Thoracic aorta (tissue), 2 donors: ENCODE measurements at regions not wholly inside any gene's neighbourhood (a gene's known extent, or its start where the extent isn't known, plus 50 kb on each side); places are given as distances from the start of the nearest gene placed in this dataset.

Experiments
- ATAC-seq: fragments of 150-250 bp; one replicate; pipeline ENCODE4 v1.8.0; 2017; ENCODE audit warnings: low read depth; ENCODE audit not compliant: insufficient number of reproducible peaks, low FRiP score
- DNase-seq: peaks from one replicate; pipeline ENCODE4 v3.0.0-alpha.2; 2020; ENCODE audit warnings: low spot score
- H3K27ac ChIP-seq, 2 donors: fragments of 200-600 bp; sonication (generic); 1 replicate in 1 of 2; 2 replicates in 1 of 2; pipeline ENCODE4 v1.5.1; 2016; ENCODE audit warnings: mild to moderate bottlenecking in 2 of 2, moderate library complexity in 2 of 2
- H3K27me3 ChIP-seq: fragments of 200-600 bp; sonication (generic); replicated peaks from 2 replicates; pipeline ENCODE4 v1.6.0; 2016; ENCODE audit warnings: mild to moderate bottlenecking; ENCODE audit not compliant: insufficient read depth
- H3K36me3 ChIP-seq: fragments of 200-600 bp; sonication (generic); one replicate; pipeline ENCODE4 v1.5.1; 2016
- H3K4me1 ChIP-seq, 2 donors: fragments of 200-600 bp; sonication (generic); 1 replicate in 1 of 2; 2 replicates in 1 of 2; pipeline versions ENCODE4 v1.5.1 to v1.6.0; 2016; ENCODE audit warnings: low read depth in 2 of 2, mild to moderate bottlenecking in 1 of 2; ENCODE audit not compliant: control insufficient read depth in 1 of 2
- H3K4me3 ChIP-seq: fragments of 200-600 bp; sonication (generic); 2 replicates; pipeline ENCODE4 v1.5.1; 2016; ENCODE audit warnings: mild to moderate bottlenecking
- H3K9me3 ChIP-seq: fragments of 200-600 bp; sonication (generic); 2 replicates; pipeline ENCODE4 v1.5.1; 2016
- TF ChIP-seq, protein P1 (sequence below): fragments of 200-600 bp; sonication (generic); IDR thresholded peaks from one replicate; pipeline ENCODE4 v1.5.1; 2019; ENCODE audit warnings: antibody characterized with exemption

DNA sequence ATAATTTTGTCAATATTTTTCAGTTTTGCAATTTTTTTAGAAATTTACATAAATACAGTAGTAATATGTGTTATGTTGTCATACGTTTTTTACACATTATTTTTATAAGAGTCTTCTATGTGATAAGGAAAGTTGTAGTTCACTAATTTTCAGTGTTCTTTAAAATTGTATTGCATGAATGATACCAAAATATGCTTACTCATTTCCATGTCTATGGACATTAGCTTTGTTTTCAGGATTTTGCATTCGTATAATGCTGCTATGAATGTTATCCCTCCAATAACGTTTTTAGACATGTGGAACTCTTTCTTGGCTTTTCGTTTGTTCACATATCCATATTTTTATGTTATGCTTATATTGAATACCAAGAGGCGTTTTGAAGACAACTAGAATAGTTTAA lies 260.0 kb downstream of the ARL4A start:
- Histone ChIP-seq H3K36me3 (no peaks in the 10 kb centered on the region), H3K4me1 (peaks cover 0 to 4% of the 10 kb centered on the region in 2 donors), H3K27me3 (no peaks in the 10 kb centered on the region), H3K4me3 (no peak overlapping the region), H3K9me3 (no peaks in the 10 kb centered on the region), H3K27ac (no peak overlapping the region)
- TF ChIP-seq, protein P1, sequence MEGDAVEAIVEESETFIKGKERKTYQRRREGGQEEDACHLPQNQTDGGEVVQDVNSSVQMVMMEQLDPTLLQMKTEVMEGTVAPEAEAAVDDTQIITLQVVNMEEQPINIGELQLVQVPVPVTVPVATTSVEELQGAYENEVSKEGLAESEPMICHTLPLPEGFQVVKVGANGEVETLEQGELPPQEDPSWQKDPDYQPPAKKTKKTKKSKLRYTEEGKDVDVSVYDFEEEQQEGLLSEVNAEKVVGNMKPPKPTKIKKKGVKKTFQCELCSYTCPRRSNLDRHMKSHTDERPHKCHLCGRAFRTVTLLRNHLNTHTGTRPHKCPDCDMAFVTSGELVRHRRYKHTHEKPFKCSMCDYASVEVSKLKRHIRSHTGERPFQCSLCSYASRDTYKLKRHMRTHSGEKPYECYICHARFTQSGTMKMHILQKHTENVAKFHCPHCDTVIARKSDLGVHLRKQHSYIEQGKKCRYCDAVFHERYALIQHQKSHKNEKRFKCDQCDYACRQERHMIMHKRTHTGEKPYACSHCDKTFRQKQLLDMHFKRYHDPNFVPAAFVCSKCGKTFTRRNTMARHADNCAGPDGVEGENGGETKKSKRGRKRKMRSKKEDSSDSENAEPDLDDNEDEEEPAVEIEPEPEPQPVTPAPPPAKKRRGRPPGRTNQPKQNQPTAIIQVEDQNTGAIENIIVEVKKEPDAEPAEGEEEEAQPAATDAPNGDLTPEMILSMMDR, result no peak
- DNase-seq (no peak), ATAC-seq (no peak)

DNA sequence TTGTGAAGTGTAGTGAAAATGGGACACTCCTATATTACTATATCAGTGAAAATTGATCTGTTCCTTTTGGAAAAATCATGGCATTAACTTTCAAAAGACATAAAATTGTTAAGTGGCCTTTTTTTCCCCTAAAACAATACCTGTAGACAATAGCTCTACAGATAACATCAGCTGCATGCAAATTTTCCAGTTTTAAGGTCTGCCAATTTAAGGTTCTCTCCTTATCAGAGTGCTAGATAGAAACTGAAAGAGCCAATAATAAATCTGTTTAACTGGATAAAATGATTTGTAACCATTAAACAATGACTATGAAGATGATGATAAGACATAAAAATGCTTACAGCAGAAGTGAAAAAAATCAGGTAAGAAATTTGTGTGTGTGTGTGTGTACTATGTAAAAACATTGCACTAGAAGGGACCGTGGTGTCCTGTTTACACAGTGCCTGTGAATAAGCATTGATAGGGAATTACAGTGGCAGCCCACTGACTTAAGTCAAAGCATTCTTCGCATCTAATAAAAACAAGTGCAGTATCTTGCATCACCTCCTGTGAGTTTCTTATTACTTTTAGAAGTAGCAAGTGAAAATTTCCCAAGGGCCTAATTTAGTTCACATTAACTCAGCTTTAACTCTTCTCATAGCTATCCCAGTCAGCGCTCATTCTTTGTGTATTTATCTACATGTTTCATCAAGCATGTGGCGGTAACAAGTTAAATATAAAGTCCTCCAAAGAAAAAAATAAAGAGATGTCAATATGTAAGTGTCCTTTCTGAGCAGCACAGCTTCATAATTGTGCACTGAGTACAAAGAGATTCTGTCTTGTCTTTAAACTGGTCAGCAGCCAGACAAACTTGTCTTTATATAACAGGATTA lies 261.9 kb downstream of the ARL4A start:
- Histone ChIP-seq H3K4me3 (no peak overlapping the region), H3K9me3 (no peaks in the 10 kb centered on the region), H3K36me3 (no peaks in the 10 kb centered on the region), H3K27me3 (no peaks in the 10 kb centered on the region), H3K4me1 (no peaks in the 10 kb centered on the region), H3K27ac (no peak overlapping the region)
- no peak for DNase-seq
- TF ChIP-seq, protein P1, result no peak
- no peak for ATAC-seq

DNA sequence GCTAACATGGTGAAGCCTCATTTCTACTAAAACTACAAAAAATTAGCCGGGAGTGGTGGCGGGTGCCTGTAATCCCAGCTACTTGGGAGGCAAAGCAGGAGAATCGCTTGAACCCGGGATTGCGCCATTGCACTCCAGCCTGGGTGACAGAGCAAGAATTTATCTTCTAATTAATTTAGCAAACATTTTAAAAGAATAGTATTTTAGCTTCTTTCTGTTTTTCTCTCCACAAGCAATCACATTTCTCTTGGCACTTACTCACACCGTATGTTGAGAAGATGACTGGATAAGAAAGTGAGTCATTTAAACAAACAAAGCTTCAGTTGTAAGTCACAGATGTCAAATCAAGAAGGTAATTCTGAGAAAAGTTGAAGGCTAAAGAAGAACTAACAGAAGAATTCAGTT lies 264.0 kb downstream of the ARL4A start:
- no peak for ATAC-seq
- TF ChIP-seq, protein P1, result no peak
- no peak for DNase-seq

DNA sequence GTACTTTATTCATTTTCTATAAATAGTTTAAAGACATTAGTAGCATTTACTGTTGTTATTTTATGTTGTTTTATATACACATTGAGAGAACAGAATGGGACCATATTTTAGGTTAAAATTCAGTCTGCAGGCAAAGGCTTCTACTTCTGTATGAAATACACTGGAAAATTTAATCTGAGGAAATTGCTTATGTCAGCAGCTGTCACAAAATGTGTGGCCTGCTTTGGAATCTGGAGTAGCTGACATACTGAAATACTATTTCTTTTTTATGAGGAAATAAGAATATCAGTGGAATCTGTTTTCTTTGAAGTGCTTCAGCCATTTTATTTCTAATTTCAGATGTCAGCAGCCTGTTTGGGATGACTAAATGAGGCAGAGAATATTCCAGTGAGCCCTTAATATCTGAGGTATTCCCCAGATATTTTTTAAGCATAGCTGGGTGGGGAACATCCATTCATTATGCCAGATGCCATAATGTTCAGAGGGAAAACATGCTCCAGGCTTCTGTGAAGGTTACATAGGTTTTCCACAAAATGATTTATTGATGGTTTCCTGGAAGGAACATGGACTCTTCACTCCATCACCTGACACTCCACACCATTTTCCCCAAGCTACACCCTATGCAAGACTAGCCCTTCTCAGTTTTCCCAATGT lies 267.1 kb downstream of the ARL4A start:
- ATAC-seq, result no peak
- no peaks in the 10 kb centered on the region for H3K4me1 ChIP-seq
- TF ChIP-seq, protein P1, result no peak

More for the DNA sequence above, 264.0 kb downstream of the ARL4A start:
- H3K27ac ChIP-seq, result no peak overlapping the region
- H3K4me3 ChIP-seq, result no peak overlapping the region
- no peaks in the 10 kb centered on the region for H3K4me1 ChIP-seq
- no peaks in the 10 kb centered on the region for H3K36me3 ChIP-seq
- no peaks in the 10 kb centered on the region for H3K27me3 ChIP-seq
- no peaks in the 10 kb centered on the region for H3K9me3 ChIP-seq

DNA sequence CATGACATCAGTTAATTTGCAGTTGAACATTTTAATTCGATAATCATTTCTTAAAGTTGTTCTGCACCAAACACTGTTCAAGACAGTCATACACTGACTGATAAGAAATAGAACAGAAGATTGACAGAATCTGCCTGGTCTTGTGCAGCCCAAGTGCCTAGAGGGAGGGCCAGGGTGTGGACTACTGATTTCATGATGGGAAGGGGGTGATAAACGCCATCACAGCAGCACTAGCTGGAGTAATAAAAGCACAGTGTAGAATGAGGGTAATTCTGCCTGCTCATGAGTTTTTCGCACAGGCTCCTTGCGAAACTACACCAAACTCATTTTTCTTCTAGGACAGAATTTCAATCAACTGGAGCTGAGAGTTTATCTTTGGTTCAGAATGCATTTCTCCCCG lies 270.1 kb downstream of the ARL4A start:
- no peak overlapping the region for H3K4me3 ChIP-seq
- TF ChIP-seq, protein P1, result no peak
- H3K27ac ChIP-seq, result no peak overlapping the region
- H3K36me3 ChIP-seq, result no peaks in the 10 kb centered on the region
- H3K27me3 ChIP-seq, result no peaks in the 10 kb centered on the region
- no peak for ATAC-seq
- DNase-seq, result no peak
- H3K4me1 ChIP-seq, result no peaks in the 10 kb centered on the region
- no peaks in the 10 kb centered on the region for H3K9me3 ChIP-seq

More for the DNA sequence above, 267.1 kb downstream of the ARL4A start:
- no peak overlapping the region for H3K4me3 ChIP-seq
- no peak for DNase-seq
- H3K9me3 ChIP-seq, result no peaks in the 10 kb centered on the region
- H3K36me3 ChIP-seq, result no peaks in the 10 kb centered on the region
- H3K27me3 ChIP-seq, result no peaks in the 10 kb centered on the region
- H3K27ac ChIP-seq, result no peak overlapping the region
